Activated T-cell treated with anti-CD3 and anti-CD28 coated beads, Interleukin-2, amount 50 U/mL, for 4 hours (primary cell): ENCODE measurements at regions not wholly inside any gene's neighbourhood (a gene's known extent, or its start where the extent isn't known, plus 50 kb on each side); places are given as distances from the start of the nearest gene placed in this dataset.

Source experiments
- ATAC-seq, 2 donors: fragments of 200-7000 bp; cut with Tn5 transposase; one replicate each; pipeline ENCODE4 v1.10.0; 2021
- DNase-seq: peaks from one replicate; pipeline ENCODE4 v3.0.0-alpha.2; 2020
- H3K27me3 Mint-ChIP-seq: one replicate; pipeline ENCODE4 v1.8.0; 2021; ENCODE audit warnings: low read depth, mixed read lengths
- H3K36me3 Mint-ChIP-seq: one replicate; pipeline ENCODE4 v1.8.0; 2022; ENCODE audit warnings: mixed read lengths; ENCODE audit not compliant: insufficient read depth
- H3K4me1 Mint-ChIP-seq: one replicate; pipeline ENCODE4 v1.8.0; 2021; ENCODE audit warnings: low read depth, mixed read lengths
- H3K4me3 Mint-ChIP-seq: one replicate; pipeline ENCODE4 v1.8.0; 2021; ENCODE audit warnings: mild to moderate bottlenecking, moderate library complexity, mixed read lengths
- H3K9me3 Mint-ChIP-seq: one replicate; pipeline ENCODE4 v1.8.0; 2021; ENCODE audit warnings: mixed read lengths

- H3K36me3 Mint-ChIP-seq, result no peaks in the 10 kb centered on the region
- no peak for DNase-seq
- no peaks in the 10 kb centered on the region for H3K27me3 Mint-ChIP-seq
- no peak for ATAC-seq
- H3K4me1 Mint-ChIP-seq, result peaks cover 49% of the 10 kb centered on the region
- no peak overlapping the region for H3K4me3 Mint-ChIP-seq
- no peaks in the 10 kb centered on the region for H3K9me3 Mint-ChIP-seq
Measured at GRCh38 chr17:77364941-77365583, 224.3 kb downstream of the SEC14L1 start.

DNA sequence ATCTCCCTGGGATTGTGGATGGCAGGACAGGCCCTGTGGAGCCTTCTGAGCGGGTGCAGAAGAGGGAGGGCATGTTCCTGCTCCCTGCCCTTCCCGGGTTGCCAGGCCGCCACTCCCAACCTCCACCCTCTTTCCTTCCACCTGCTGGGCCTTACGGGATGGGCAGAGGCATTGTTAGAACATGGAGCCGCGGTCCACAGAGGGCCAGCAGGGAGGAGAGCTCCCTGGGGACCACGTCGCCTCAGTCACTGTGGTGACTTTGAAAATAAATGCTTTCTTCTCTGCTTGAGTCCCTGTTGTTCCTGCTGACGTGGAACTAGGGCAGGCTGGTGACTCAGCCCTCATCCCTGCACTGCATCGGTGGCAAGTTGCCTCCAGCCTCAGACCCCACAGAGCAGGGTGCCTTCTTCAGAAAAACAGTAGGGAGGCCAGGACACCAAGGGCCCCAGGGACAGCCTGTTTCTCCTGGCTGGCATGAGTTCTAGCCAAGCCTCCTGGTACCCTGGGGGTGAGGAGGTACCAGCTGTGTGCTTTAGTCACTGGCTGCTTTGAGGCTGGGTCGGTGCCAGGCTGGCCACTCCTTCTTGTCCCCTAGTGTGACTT, 224.9 kb downstream of the SEC14L1 start:
- Mint-ChIP-seq H3K36me3 (no peaks in the 10 kb centered on the region), H3K27me3 (no peaks in the 10 kb centered on the region), H3K4me1 (peaks cover 53% of the 10 kb centered on the region), H3K4me3 (no peak overlapping the region), H3K9me3 (no peaks in the 10 kb centered on the region)
- ATAC-seq, result peak; percentile 46 to 49
- peak; percentile 34 for DNase-seq

- no peaks in the 10 kb centered on the region for H3K9me3 Mint-ChIP-seq
- ATAC-seq, result no peak
- no peaks in the 10 kb centered on the region for H3K27me3 Mint-ChIP-seq
- H3K4me3 Mint-ChIP-seq, result no peak overlapping the region
- no peak for DNase-seq
- no peaks in the 10 kb centered on the region for H3K36me3 Mint-ChIP-seq
- peaks cover 58% of the 10 kb centered on the region for H3K4me1 Mint-ChIP-seq
Measured at GRCh38 chr17:77366206-77366557, 225.4 kb downstream of the SEC14L1 start.

DNA sequence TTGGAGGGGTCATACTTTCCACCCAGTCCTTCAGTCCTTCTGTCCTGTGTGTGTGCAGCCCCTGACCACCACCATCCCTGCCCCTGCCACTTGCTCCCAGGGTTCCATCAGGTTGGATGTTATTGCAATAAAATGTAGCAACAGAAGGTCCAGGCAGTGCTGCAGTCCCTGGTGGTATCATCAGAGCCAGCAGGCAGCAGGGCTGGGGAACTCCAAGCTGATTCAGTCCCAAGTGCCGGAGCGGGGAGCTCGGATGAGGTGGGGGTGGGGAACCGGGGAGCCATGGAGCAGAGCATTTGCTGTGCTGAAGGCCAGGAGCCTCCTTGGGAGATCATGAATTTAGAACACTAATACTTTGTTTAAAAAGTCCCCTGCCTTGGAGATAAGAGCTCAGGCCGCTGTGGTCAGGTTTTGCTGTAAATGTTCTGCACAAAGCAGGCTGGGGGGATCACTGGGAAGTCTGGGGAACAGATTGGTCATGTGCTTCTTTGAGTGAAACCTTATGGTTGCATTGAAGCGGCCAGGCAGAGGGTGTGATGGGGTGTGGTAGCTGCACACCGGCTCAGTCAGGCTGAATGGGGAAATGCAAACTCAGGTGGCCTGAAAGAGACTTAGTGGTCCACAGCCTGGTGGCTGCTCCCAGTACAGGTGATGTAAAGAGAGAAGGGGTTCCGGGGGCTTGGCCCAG, 225.9 kb downstream of the SEC14L1 start:
- no peaks in the 10 kb centered on the region for H3K36me3 Mint-ChIP-seq
- H3K4me1 Mint-ChIP-seq, result peaks cover 63% of the 10 kb centered on the region
- no peak overlapping the region for H3K4me3 Mint-ChIP-seq
- H3K9me3 Mint-ChIP-seq, result no peaks in the 10 kb centered on the region
- H3K27me3 Mint-ChIP-seq, result no peaks in the 10 kb centered on the region
- DNase-seq (no peak), ATAC-seq (no peak)

- Mint-ChIP-seq H3K4me3 (no peak overlapping the region), H3K27me3 (no peaks in the 10 kb centered on the region), H3K4me1 (peaks cover 58% of the 10 kb centered on the region), H3K36me3 (no peaks in the 10 kb centered on the region), H3K9me3 (no peaks in the 10 kb centered on the region)
- ATAC-seq, result no peak
- no peak for DNase-seq
Measured at GRCh38 chr17:77369544-77369971, 228.8 kb downstream of the SEC14L1 start.

- Mint-ChIP-seq H3K4me3 (no peak overlapping the region), H3K27me3 (no peaks in the 10 kb centered on the region), H3K4me1 (peaks cover 58% of the 10 kb centered on the region), H3K9me3 (no peaks in the 10 kb centered on the region), H3K36me3 (no peaks in the 10 kb centered on the region)
- DNase-seq (no peak), ATAC-seq (no peak)
Measured at GRCh38 chr17:77370586-77370985, 229.8 kb downstream of the SEC14L1 start.

- Mint-ChIP-seq H3K4me3 (peak overlapping the region; percentile 75), H3K9me3 (no peaks in the 10 kb centered on the region)
- no peak for DNase-seq
Measured at GRCh38 chr17:77371117-77371887, 230.5 kb downstream of the SEC14L1 start.

GRCh38 chr17:77371888-77372443, 231.2 kb downstream of the SEC14L1 start:
- Mint-ChIP-seq H3K36me3 (no peaks in the 10 kb centered on the region), H3K27me3 (no peaks in the 10 kb centered on the region), H3K4me3 (peak overlapping the region; percentile 75), H3K9me3 (no peaks in the 10 kb centered on the region), H3K4me1 (peaks cover 58% of the 10 kb centered on the region)
- DNase-seq, result no peak
- ATAC-seq, result no peak

More at GRCh38 chr17:77371117-77371887, 230.5 kb downstream of the SEC14L1 start:
- no peak for ATAC-seq
- Mint-ChIP-seq H3K36me3 (no peaks in the 10 kb centered on the region), H3K4me1 (peaks cover 58% of the 10 kb centered on the region), H3K27me3 (no peaks in the 10 kb centered on the region)

DNA sequence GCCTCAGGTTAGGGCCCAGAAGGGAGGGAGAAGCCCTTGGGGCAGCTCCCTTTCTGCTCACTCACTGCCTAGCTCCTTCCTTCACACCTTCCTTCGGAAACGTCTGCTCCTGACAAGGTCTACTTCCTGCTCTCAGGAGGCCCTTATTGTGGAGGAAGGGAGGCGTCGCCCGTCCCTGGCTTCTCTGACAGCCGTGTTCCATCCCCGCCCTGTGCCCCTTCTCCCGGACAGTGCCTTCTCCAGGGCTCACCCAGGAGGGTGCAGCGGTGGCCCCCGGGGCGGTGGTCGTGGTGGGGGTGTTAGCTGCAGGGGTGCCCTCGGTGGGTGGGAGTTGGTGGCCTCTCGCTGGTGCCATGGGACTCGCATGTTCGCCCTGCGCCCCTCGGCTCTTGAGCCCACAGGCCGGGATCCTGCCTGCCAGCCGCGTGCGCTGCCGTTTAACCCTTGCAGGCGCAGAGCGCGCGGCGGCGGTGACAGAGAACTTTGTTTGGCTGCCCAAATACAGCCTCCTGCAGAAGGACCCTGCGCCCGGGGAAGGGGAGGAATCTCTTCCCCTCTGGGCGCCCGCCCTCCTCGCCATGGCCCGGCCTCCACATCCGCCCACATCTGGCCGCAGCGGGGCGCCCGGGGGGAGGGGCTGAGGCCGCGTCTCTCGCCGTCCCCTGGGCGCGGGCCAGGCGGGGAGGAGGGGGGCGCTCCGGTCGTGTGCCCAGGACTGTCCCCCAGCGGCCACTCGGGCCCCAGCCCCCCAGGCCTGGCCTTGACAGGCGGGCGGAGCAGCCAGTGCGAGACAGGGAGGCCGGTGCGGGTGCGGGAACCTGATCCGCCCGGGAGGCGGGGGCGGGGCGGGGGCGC, 231.9 kb downstream of the SEC14L1 start:
- peak overlapping the region; percentile 75 for H3K4me3 Mint-ChIP-seq
- peak; percentile 11 to 26 for ATAC-seq
- peaks cover 65% of the 10 kb centered on the region for H3K4me1 Mint-ChIP-seq
- H3K27me3 Mint-ChIP-seq, result no peaks in the 10 kb centered on the region
- H3K9me3 Mint-ChIP-seq, result no peaks in the 10 kb centered on the region
- no peaks in the 10 kb centered on the region for H3K36me3 Mint-ChIP-seq
- DNase-seq, result peak; percentile 39

- DNase-seq, result no peak
- Mint-ChIP-seq H3K27me3 (no peaks in the 10 kb centered on the region), H3K4me3 (peak overlapping the region; percentile 97), H3K4me1 (peaks cover 71% of the 10 kb centered on the region), H3K36me3 (no peaks in the 10 kb centered on the region), H3K9me3 (no peaks in the 10 kb centered on the region)
- ATAC-seq, result peak; percentile 6 to 15
Measured at GRCh38 chr17:77373299-77374169, 232.8 kb downstream of the SEC14L1 start.

DNA sequence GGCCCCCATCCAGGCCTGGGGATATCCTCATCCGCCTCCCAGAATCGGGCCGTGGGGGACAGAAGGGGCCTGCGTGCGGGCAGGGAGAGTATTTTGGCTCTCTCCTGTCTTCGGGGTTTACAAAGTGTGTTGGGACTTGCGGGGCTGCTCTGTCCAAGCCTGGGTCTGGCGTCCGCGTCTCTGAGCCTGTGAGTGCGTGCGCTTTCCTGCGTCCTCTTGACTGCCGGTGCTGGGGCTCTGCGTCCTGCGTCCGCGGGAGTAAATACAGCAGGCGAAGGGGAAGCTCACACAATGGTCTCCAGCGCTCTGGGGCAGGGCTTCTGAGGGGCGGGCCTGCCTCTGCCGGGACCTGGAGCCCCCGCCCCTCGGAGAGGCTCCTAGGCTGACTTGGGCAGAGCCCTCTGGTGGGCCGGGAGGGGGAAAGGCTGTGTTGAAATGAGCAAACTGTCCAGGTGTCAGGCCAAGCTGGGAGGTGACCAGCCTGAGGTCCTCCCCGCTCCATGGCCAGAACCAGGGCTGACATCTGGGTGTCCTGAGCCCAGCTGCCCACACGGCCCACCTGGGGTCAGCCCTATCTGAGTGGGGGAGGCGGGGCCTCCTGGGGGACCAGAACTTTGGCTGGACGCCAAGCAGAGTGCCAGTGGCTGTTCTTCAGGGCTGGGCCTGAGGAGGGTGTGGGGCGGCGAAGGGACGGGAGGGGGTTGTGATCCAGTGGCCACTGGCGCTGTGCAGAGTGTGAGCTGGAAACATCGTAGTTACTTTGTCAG, 233.6 kb downstream of the SEC14L1 start:
- Mint-ChIP-seq H3K27me3 (no peaks in the 10 kb centered on the region), H3K4me3 (peak overlapping the region; percentile 97), H3K36me3 (no peaks in the 10 kb centered on the region), H3K9me3 (no peaks in the 10 kb centered on the region), H3K4me1 (peaks cover 79% of the 10 kb centered on the region)
- ATAC-seq (peak; percentile 70 to 72), DNase-seq (peak; percentile 61)

DNA sequence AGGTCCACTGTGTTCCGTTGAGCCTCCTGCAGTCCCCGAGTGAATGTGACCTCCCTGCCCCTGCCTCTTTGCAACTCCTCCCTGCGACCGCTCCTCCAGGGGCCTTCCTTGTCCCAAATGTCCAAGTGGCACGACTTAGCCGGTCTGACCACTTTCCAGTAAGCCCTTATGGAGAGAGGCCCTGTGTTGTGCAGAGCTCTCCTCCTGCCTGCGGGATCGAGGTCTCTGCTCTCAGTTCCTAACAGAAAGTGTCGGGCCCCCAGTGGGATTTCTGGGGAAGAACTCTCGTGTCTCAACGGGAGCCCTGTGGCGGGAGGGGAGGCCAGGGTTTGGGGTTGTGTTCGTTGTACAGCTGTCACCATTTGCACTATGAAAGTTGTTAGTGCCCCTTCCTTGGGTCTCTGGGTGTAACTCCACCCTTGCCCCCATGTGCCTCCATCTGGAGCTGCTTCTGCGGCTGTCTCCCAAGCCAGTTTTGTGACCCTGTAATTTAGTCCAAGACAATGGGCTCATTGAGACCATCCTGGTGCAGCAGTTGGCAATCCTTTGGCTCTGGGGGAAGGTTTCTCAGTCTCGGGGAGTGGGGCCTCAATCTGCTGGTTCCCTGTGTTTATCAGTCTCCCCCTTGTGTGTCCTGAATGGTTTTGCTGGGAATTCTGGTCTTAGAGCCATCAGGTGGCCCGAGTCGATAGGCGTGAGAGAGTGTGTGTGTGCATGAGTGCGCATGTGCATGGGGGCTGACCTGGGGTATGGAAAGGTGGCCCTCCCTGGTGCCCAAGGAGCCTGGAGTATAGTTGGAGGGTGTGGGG, 234.5 kb downstream of the SEC14L1 start:
- H3K9me3 Mint-ChIP-seq, result no peaks in the 10 kb centered on the region
- no peak for ATAC-seq
- H3K4me3 Mint-ChIP-seq, result peak overlapping the region; percentile 97
- H3K27me3 Mint-ChIP-seq, result no peaks in the 10 kb centered on the region
- H3K36me3 Mint-ChIP-seq, result no peaks in the 10 kb centered on the region
- peaks cover 81% of the 10 kb centered on the region for H3K4me1 Mint-ChIP-seq
- no peak for DNase-seq
